Fibroblast of lung (primary cell): ENCODE measurements at regions not wholly inside any gene's neighbourhood (a gene's known extent, or its start where the extent isn't known, plus 50 kb on each side); places are given as distances from the start of the nearest gene placed in this dataset.

Experiments
- CTCF ChIP-seq, 2 donors: IDR thresholded peaks in 1 of 2; conservative IDR thresholded peaks in 1 of 2; 1 replicate in 1 of 2; 2 replicates in 1 of 2; pipeline ENCODE4 v1.5.1; 2011 to 2012; ENCODE audit warnings: low read length in 2 of 2, control low read depth in 1 of 2, inconsistent platforms in 1 of 2, low read depth in 1 of 2, mild to moderate bottlenecking in 1 of 2
- EZH2 ChIP-seq: IDR thresholded peaks from 2 replicates; pipeline ENCODE4 v1.5.1; 2012; ENCODE audit warnings: low read length, control low read depth, mild to moderate bottlenecking; ENCODE audit errors: missing control alignments

- TF ChIP-seq CTCF (conservative IDR thresholded peaks at IDR 0.05 in 1 of 2, IDR thresholded peaks at IDR 0.05 in 1 of 2; ENCODE audit: low read depth in 1 of 2, low read length in 2 of 2) (no peak), EZH2 (no peak)
Measured at GRCh38 chr2:51208521-51208920, 176.6 kb upstream of the NRXN1 start.
